ENCODE measurements at regions not wholly inside any gene's neighbourhood (a gene's known extent, or its start where the extent isn't known, plus 50 kb on each side); places are given as distances from the start of the nearest gene placed in this dataset.

DNA sequence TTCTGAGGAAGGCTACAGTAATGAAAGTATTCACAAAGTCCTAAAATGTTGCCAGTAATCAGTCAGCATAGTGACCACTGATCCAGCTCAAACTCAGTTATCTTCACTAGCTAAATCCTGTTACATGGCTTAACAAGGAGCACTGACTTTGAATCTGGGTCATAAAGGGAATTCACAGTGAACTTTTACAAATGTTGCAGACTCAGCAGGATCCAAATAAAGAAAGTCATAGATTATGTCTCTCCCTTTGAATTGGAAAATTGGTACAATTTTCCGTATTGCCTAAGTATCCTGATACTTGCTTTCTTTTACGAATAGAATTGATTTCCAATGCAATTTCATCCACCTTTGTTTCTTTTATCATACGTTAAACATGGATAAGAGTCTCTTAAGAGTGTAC lies 431.5 kb upstream of the CNTN6 start:
- TF ChIP-seq, protein P1, sequence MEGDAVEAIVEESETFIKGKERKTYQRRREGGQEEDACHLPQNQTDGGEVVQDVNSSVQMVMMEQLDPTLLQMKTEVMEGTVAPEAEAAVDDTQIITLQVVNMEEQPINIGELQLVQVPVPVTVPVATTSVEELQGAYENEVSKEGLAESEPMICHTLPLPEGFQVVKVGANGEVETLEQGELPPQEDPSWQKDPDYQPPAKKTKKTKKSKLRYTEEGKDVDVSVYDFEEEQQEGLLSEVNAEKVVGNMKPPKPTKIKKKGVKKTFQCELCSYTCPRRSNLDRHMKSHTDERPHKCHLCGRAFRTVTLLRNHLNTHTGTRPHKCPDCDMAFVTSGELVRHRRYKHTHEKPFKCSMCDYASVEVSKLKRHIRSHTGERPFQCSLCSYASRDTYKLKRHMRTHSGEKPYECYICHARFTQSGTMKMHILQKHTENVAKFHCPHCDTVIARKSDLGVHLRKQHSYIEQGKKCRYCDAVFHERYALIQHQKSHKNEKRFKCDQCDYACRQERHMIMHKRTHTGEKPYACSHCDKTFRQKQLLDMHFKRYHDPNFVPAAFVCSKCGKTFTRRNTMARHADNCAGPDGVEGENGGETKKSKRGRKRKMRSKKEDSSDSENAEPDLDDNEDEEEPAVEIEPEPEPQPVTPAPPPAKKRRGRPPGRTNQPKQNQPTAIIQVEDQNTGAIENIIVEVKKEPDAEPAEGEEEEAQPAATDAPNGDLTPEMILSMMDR (IDR thresholded peaks at IDR 0.05), result no peak
- TF ChIP-seq, protein P2, sequence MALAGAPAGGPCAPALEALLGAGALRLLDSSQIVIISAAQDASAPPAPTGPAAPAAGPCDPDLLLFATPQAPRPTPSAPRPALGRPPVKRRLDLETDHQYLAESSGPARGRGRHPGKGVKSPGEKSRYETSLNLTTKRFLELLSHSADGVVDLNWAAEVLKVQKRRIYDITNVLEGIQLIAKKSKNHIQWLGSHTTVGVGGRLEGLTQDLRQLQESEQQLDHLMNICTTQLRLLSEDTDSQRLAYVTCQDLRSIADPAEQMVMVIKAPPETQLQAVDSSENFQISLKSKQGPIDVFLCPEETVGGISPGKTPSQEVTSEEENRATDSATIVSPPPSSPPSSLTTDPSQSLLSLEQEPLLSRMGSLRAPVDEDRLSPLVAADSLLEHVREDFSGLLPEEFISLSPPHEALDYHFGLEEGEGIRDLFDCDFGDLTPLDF (CRISPR knock-in tag; IDR thresholded peaks at IDR 0.05), result no peak
- TF ChIP-seq ESRRA (CRISPR knock-in tag; IDR thresholded peaks at IDR 0.05; ENCODE audit: borderline replicate concordance) (no peak), ZNF138 (CRISPR knock-in tag; conservative IDR thresholded peaks at IDR 0.05) (no peak), TEAD4 (CRISPR knock-in tag; IDR thresholded peaks at IDR 0.05) (no peak), JUN (CRISPR knock-in tag; IDR thresholded peaks at IDR 0.05) (no peak), FOXK1 (CRISPR knock-in tag; IDR thresholded peaks at IDR 0.05) (no peak), ZNF232 (CRISPR knock-in tag; IDR thresholded peaks at IDR 0.05) (no peak), SP1 (CRISPR knock-in tag; conservative IDR thresholded peaks at IDR 0.05) (no peak), NR3C1 (CRISPR knock-in tag; conservative IDR thresholded peaks at IDR 0.05; ENCODE audit: low read depth) (no peak)
- TF ChIP-seq, protein P3, sequence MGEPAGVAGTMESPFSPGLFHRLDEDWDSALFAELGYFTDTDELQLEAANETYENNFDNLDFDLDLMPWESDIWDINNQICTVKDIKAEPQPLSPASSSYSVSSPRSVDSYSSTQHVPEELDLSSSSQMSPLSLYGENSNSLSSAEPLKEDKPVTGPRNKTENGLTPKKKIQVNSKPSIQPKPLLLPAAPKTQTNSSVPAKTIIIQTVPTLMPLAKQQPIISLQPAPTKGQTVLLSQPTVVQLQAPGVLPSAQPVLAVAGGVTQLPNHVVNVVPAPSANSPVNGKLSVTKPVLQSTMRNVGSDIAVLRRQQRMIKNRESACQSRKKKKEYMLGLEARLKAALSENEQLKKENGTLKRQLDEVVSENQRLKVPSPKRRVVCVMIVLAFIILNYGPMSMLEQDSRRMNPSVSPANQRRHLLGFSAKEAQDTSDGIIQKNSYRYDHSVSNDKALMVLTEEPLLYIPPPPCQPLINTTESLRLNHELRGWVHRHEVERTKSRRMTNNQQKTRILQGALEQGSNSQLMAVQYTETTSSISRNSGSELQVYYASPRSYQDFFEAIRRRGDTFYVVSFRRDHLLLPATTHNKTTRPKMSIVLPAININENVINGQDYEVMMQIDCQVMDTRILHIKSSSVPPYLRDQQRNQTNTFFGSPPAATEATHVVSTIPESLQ (CRISPR knock-in tag; IDR thresholded peaks at IDR 0.05), result no peak
- TF ChIP-seq, protein P4, sequence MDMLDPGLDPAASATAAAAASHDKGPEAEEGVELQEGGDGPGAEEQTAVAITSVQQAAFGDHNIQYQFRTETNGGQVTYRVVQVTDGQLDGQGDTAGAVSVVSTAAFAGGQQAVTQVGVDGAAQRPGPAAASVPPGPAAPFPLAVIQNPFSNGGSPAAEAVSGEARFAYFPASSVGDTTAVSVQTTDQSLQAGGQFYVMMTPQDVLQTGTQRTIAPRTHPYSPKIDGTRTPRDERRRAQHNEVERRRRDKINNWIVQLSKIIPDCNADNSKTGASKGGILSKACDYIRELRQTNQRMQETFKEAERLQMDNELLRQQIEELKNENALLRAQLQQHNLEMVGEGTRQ (CRISPR knock-in tag; IDR thresholded peaks at IDR 0.05), result no peak
- TF ChIP-seq, protein P5, sequence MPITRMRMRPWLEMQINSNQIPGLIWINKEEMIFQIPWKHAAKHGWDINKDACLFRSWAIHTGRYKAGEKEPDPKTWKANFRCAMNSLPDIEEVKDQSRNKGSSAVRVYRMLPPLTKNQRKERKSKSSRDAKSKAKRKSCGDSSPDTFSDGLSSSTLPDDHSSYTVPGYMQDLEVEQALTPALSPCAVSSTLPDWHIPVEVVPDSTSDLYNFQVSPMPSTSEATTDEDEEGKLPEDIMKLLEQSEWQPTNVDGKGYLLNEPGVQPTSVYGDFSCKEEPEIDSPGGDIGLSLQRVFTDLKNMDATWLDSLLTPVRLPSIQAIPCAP (CRISPR knock-in tag; IDR thresholded peaks at IDR 0.05), result no peak
- TF ChIP-seq, protein P6, sequence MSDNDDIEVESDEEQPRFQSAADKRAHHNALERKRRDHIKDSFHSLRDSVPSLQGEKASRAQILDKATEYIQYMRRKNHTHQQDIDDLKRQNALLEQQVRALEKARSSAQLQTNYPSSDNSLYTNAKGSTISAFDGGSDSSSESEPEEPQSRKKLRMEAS (CRISPR knock-in tag; IDR thresholded peaks at IDR 0.05), result no peak

Measured in WTC11 (cell line).